DND-41 (cell line): ENCODE measurements at regions not wholly inside any gene's neighbourhood (a gene's known extent, or its start where the extent isn't known, plus 50 kb on each side); places are given as distances from the start of the nearest gene placed in this dataset.
"Not testable (repeated sequence)": the region's sequence is repeated elsewhere in the genome, so short reads cannot be mapped to it uniquely, and the experiment has no call there.

Experiments
- CTCF ChIP-seq: IDR thresholded peaks from 2 replicates; pipeline ENCODE4 v1.5.1; 2012; ENCODE audit warnings: borderline replicate concordance, low read length, moderate library complexity, mild to moderate bottlenecking; ENCODE audit not compliant: poor library complexity, severe bottlenecking; ENCODE audit errors: extremely low read depth
- EZH2 ChIP-seq: IDR thresholded peaks from 3 replicates; pipeline ENCODE4 v1.6.1; 2012; ENCODE audit warnings: borderline replicate concordance, low read depth, mild to moderate bottlenecking, moderate library complexity, low read length, inconsistent platforms; ENCODE audit not compliant: severe bottlenecking

GRCh38 chr14:106398931-106399331 is 872.5 kb downstream of the TMEM121 start:
- peak; percentile 54 for TF ChIP-seq CTCF
- TF ChIP-seq EZH2: not testable (repeated sequence)
